Trophoblast cell (in vitro differentiated cells and primary cell): ENCODE measurements at regions not wholly inside any gene's neighbourhood (a gene's known extent, or its start where the extent isn't known, plus 50 kb on each side); places are given as distances from the start of the nearest gene placed in this dataset.

Experiments used
- DNase-seq, 2 donors: peaks; one replicate each; pipeline ENCODE4 v3.0.0-alpha.2; 2016
- H2AFZ ChIP-seq: 2 replicates; pipeline ENCODE4 v1.6.1; 2013; ENCODE audit warnings: low read length, moderate library complexity, mild to moderate bottlenecking; ENCODE audit not compliant: insufficient read depth, poor library complexity
- H2AK5ac ChIP-seq: 2 replicates; pipeline ENCODE4 v1.6.1; 2013; ENCODE audit warnings: mild to moderate bottlenecking, low read length
- H2BK120ac ChIP-seq: 2 replicates; pipeline ENCODE4 v1.6.1; 2013; ENCODE audit warnings: low read length, mild to moderate bottlenecking, moderate library complexity; ENCODE audit not compliant: insufficient read depth, poor library complexity
- H2BK12ac ChIP-seq: 2 replicates; pipeline ENCODE4 v1.6.1; 2013; ENCODE audit warnings: mild to moderate bottlenecking, low read length, moderate library complexity
- H2BK5ac ChIP-seq: 2 replicates; pipeline ENCODE4 v1.6.1; 2013; ENCODE audit warnings: low read length, low read depth, moderate library complexity, mild to moderate bottlenecking; ENCODE audit not compliant: poor library complexity
- H3K14ac ChIP-seq: 2 replicates; pipeline ENCODE4 v1.6.1; 2013; ENCODE audit warnings: mild to moderate bottlenecking, low read length
- H3K18ac ChIP-seq: 2 replicates; pipeline ENCODE4 v1.6.1; 2013; ENCODE audit warnings: mild to moderate bottlenecking, low read length
- H3K23ac ChIP-seq: 2 replicates; pipeline ENCODE4 v1.6.1; 2013; ENCODE audit warnings: low read length
- H3K27ac ChIP-seq: 2 replicates; pipeline ENCODE4 v1.5.1; 2013; ENCODE audit warnings: low read depth, mild to moderate bottlenecking, inconsistent platforms, low read length, moderate library complexity
- H3K27me3 ChIP-seq: 2 replicates; pipeline ENCODE4 v1.6.1; 2013; ENCODE audit warnings: inconsistent platforms, mild to moderate bottlenecking, low read length, moderate library complexity; ENCODE audit not compliant: insufficient read depth
- H3K36me3 ChIP-seq, 2 experiments: 1 replicate in 1 of 2; 2 replicates in 1 of 2; pipeline ENCODE4 v1.6.1; 2013; ENCODE audit warnings: low read length in 2 of 2, mild to moderate bottlenecking in 2 of 2, moderate library complexity in 1 of 2; ENCODE audit not compliant: insufficient read depth in 2 of 2, control insufficient read depth in 1 of 2
- H3K4ac ChIP-seq: 2 replicates; pipeline ENCODE4 v1.6.1; 2013; ENCODE audit warnings: low read depth, mild to moderate bottlenecking, low read length, moderate library complexity
- H3K4me1 ChIP-seq, 2 experiments: 1 replicate in 1 of 2; 2 replicates in 1 of 2; pipeline ENCODE4 v1.6.1; 2013; ENCODE audit warnings: low read length in 2 of 2, mild to moderate bottlenecking in 2 of 2, moderate library complexity in 1 of 2; ENCODE audit not compliant: insufficient read depth in 2 of 2, control insufficient read depth in 1 of 2
- H3K4me2 ChIP-seq: 2 replicates; pipeline ENCODE4 v1.6.1; 2013; ENCODE audit warnings: inconsistent platforms, mild to moderate bottlenecking, low read length, moderate library complexity
- H3K4me3 ChIP-seq: 2 replicates; pipeline ENCODE4 v1.5.1; 2013; ENCODE audit warnings: mild to moderate bottlenecking, low read depth, low read length, inconsistent platforms
- H3K79me1 ChIP-seq: one replicate; pipeline ENCODE4 v1.6.1; 2013; ENCODE audit warnings: low read length
- H3K79me2 ChIP-seq: 2 replicates; pipeline ENCODE4 v1.6.1; 2013; ENCODE audit warnings: low read length, mild to moderate bottlenecking; ENCODE audit not compliant: control insufficient read depth, insufficient read depth, poor library complexity
- H3K9ac ChIP-seq: 2 replicates; pipeline ENCODE4 v1.6.1; 2013; ENCODE audit warnings: mild to moderate bottlenecking, low read length
- H3K9me3 ChIP-seq: 2 replicates; pipeline ENCODE4 v1.6.1; 2013; ENCODE audit warnings: low read depth, mild to moderate bottlenecking, control low read depth, inconsistent platforms, low read length; ENCODE audit not compliant: insufficient read depth
- H4K12ac ChIP-seq: 2 replicates; pipeline ENCODE4 v1.6.1; 2013; ENCODE audit warnings: low read depth, mild to moderate bottlenecking, low read length, moderate library complexity
- H4K8ac ChIP-seq: 2 replicates; pipeline ENCODE4 v1.6.1; 2013; ENCODE audit warnings: low read depth, mild to moderate bottlenecking, low read length, moderate library complexity
- H4K91ac ChIP-seq: one replicate; pipeline ENCODE4 v1.6.1; 2013; ENCODE audit warnings: low read depth, mild to moderate bottlenecking, low read length, moderate library complexity
- WGBS: extraction: QIAGEN DNeasy Blood & Tissue Kit; methylation state at CpG from one replicate; pipeline ENCODE4 v1.1.7; 2013; ENCODE audit warnings: missing lambda C conversion rate; ENCODE audit not compliant: insufficient read length, insufficient coverage; ENCODE audit errors: extremely low coverage; 5-methylcytosine and 5-hydroxymethylcytosine counted together

GRCh38 chr15:58279106-58279505 lies 140.9 kb downstream of the AQP9 start:
- H2AFZ ChIP-seq = no peak overlapping the region
- H3K27ac ChIP-seq = no peak overlapping the region
- H2AK5ac ChIP-seq = no peak overlapping the region
- H3K27me3 ChIP-seq = no peaks in the 10 kb centered on the region
- no peak overlapping the region for H4K8ac ChIP-seq
- no peaks in the 10 kb centered on the region for H3K36me3 ChIP-seq
- no peak overlapping the region for H3K9ac ChIP-seq
- H4K12ac ChIP-seq = no peak overlapping the region
- no peaks in the 10 kb centered on the region for H3K79me1 ChIP-seq
- H3K4me2 ChIP-seq = no peak overlapping the region
- H3K4ac ChIP-seq = no peak overlapping the region
- H2BK12ac ChIP-seq = no peak overlapping the region
- H3K9me3 ChIP-seq = no peaks in the 10 kb centered on the region
- H3K79me2 ChIP-seq = no peaks in the 10 kb centered on the region
- no peak overlapping the region for H2BK5ac ChIP-seq
- no peak overlapping the region for H2BK120ac ChIP-seq
- no CpG with 5 or more reads among the region's 3 CpGs for WGBS
- no peak overlapping the region for H3K14ac ChIP-seq
- H3K23ac ChIP-seq = peak overlapping the region; percentile 100
- no peak overlapping the region for H4K91ac ChIP-seq
- no peak overlapping the region for H3K4me3 ChIP-seq
- no peak for DNase-seq
- H3K4me1 ChIP-seq = peaks cover 6 to 8% of the 10 kb centered on the region in 2 experiments
- no peak overlapping the region for H3K18ac ChIP-seq

GRCh38 chr15:58279654-58280053 lies 141.5 kb downstream of the AQP9 start:
- H3K79me1 ChIP-seq = no peaks in the 10 kb centered on the region
- no peak for DNase-seq
- no CpG with 5 or more reads among the region's 2 CpGs for WGBS

GRCh38 chr15:58282060-58282708 lies 144.0 kb downstream of the AQP9 start:
- no peaks in the 10 kb centered on the region for H3K79me1 ChIP-seq
- H3K79me2 ChIP-seq = no peaks in the 10 kb centered on the region
- peaks cover 6 to 8% of the 10 kb centered on the region in 2 experiments for H3K4me1 ChIP-seq
- H2AFZ ChIP-seq = no peak overlapping the region
- WGBS = no CpG with 5 or more reads among the region's 3 CpGs
- no peak overlapping the region for H3K27ac ChIP-seq
- H2BK12ac ChIP-seq = no peak overlapping the region
- no peak overlapping the region for H3K9ac ChIP-seq
- H2BK120ac ChIP-seq = no peak overlapping the region
- DNase-seq = no peak
- H4K12ac ChIP-seq = no peak overlapping the region
- no peaks in the 10 kb centered on the region for H3K9me3 ChIP-seq
- no peak overlapping the region for H3K14ac ChIP-seq
- H3K4me2 ChIP-seq = no peak overlapping the region
- H4K8ac ChIP-seq = no peak overlapping the region
- H2BK5ac ChIP-seq = no peak overlapping the region
- H3K18ac ChIP-seq = no peak overlapping the region
- no peaks in the 10 kb centered on the region for H3K27me3 ChIP-seq
- H2AK5ac ChIP-seq = no peak overlapping the region
- H4K91ac ChIP-seq = no peak overlapping the region
- no peak overlapping the region for H3K4ac ChIP-seq
- H3K23ac ChIP-seq = no peak overlapping the region
- H3K4me3 ChIP-seq = no peak overlapping the region
- no peaks in the 10 kb centered on the region for H3K36me3 ChIP-seq

More at GRCh38 chr15:58279654-58280053, 141.5 kb downstream of the AQP9 start:
- H4K8ac ChIP-seq = no peak overlapping the region
- no peak overlapping the region for H2BK12ac ChIP-seq
- no peak overlapping the region for H3K4me3 ChIP-seq
- H3K4ac ChIP-seq = no peak overlapping the region
- H3K79me2 ChIP-seq = no peaks in the 10 kb centered on the region
- H2AFZ ChIP-seq = no peak overlapping the region
- H3K27ac ChIP-seq = no peak overlapping the region
- H2AK5ac ChIP-seq = no peak overlapping the region
- H4K12ac ChIP-seq = no peak overlapping the region
- H3K23ac ChIP-seq = no peak overlapping the region
- no peak overlapping the region for H3K18ac ChIP-seq
- peaks cover 6 to 8% of the 10 kb centered on the region in 2 experiments for H3K4me1 ChIP-seq
- H4K91ac ChIP-seq = no peak overlapping the region
- H2BK120ac ChIP-seq = no peak overlapping the region
- H3K27me3 ChIP-seq = no peaks in the 10 kb centered on the region
- no peak overlapping the region for H2BK5ac ChIP-seq
- no peak overlapping the region for H3K14ac ChIP-seq
- H3K36me3 ChIP-seq = no peaks in the 10 kb centered on the region
- H3K9ac ChIP-seq = no peak overlapping the region
- H3K4me2 ChIP-seq = no peak overlapping the region
- no peaks in the 10 kb centered on the region for H3K9me3 ChIP-seq

GRCh38 chr15:58283302-58283701 lies 145.1 kb downstream of the AQP9 start:
- Histone ChIP-seq H3K79me2 (no peaks in the 10 kb centered on the region), H2BK120ac (no peak overlapping the region), H4K8ac (no peak overlapping the region), H3K14ac (no peak overlapping the region), H3K36me3 (no peaks in the 10 kb centered on the region), H3K4me1 (peaks cover 6 to 8% of the 10 kb centered on the region in 2 experiments), H4K91ac (no peak overlapping the region), H4K12ac (no peak overlapping the region), H3K4me3 (no peak overlapping the region), H3K4ac (no peak overlapping the region), H2AK5ac (no peak overlapping the region), H3K27ac (no peak overlapping the region), H3K4me2 (no peak overlapping the region), H3K18ac (no peak overlapping the region), H3K23ac (no peak overlapping the region), H3K27me3 (no peaks in the 10 kb centered on the region), H2BK12ac (no peak overlapping the region), H2BK5ac (no peak overlapping the region), H2AFZ (no peak overlapping the region), H3K79me1 (no peaks in the 10 kb centered on the region), H3K9me3 (no peaks in the 10 kb centered on the region), H3K9ac (no peak overlapping the region)
- WGBS = no CpG with 5 or more reads among the region's 3 CpGs
- DNase-seq = no peak
